ENCODE measurements at regions not wholly inside any gene's neighbourhood (a gene's known extent, or its start where the extent isn't known, plus 50 kb on each side); places are given as distances from the start of the nearest gene placed in this dataset.

GRCh38 chr1:193562121-193562520 is 375.7 kb upstream of the B3GALT2 start:
- no peak for DNase-seq

DNA sequence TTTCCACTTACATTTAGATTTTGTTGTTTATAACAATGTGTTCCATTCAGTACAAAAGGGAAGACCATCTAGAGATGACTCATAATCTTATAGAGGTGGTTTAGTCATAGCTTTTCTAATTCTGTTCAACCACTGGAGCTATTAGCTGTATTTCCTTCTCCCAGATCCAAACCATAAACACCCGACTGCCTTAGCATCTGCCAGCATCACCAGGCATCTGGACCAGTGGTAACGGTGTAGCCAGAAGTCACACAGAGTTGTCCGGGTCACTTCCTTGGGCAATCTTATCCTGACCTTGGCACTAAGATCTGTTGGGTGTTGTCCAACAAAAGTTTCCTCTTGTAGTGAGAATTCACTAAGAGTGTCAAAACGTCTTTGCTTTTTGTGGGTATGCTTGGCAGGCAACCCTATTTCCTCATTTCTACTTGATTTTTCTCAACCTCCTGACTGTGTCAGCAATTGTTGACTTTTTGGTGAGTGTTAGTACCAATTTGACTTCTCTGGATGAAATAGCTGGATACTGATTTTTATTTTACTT is 372.1 kb upstream of the B3GALT2 start:
- DNase-seq, result peak; percentile 10

GRCh38 chr1:193555662-193556441 is 369.4 kb upstream of the B3GALT2 start:
- no peak for DNase-seq

GRCh38 chr1:193553564-193553963 is 367.2 kb upstream of the B3GALT2 start:
- no peak for DNase-seq

DNA sequence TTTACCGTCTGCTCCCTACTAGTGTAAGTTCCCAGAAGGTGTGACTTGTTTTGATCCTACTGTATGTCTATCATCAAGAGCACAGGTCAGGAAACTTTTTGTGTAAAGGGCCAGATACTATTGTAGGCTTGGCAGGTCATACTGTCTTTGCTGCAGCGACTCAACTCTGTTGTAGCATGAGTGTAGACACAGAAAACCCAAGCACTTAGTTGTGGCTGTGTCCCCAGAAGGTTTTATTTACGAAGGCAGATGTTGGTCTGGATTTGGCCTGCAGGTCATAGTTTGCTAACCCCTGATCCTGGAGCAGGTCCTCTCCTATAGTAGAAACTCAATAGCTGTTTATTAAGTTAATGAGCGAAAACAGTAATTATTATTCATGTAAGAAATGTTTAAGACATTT is 365.9 kb upstream of the B3GALT2 start:
- no peak for DNase-seq

- no peak for DNase-seq
Observed at GRCh38 chr1:193549081-193549480, 362.7 kb upstream of the B3GALT2 start.

- no peak for DNase-seq
Observed at GRCh38 chr1:193545171-193545570, 358.8 kb upstream of the B3GALT2 start.

DNA sequence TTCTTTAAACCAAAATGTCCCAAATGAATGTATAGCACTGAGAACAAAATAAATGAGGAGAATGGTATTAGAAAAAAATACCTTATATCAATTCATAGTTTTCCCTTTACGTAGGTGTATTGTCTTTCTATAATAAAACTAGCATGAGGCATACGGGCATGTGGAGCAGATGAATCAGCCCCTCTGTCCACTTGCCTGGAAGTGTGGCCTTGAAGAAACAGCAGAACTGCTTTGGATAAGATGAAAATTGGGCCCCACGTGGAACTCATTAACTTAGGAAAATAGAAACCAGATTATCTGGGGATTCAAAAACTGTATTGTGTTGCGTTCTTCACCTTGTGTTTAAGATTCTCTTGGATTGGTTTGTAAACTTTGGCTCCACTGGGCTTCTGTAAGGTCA is 356.8 kb upstream of the B3GALT2 start:
- DNase-seq, result no peak

DNA sequence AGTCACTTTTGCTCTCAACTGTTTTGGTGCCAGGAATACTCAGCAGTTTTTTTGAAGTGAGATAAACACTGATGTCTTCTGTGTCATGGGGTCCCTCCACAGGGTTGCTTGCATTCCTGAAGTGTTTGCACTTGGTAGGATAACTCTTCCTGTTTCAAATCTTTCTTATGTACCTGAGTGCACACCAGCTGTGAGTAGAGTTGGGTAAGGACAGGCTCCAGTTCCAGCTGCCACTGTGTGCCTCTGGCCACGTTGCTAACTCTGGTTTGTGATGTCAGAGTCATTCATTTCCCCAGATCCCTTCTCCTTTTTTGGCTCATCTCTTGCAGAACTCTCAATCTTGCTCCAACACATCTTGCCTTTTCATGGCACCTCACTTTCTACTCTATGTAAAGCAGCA is 356.3 kb upstream of the B3GALT2 start:
- no peak for DNase-seq

GRCh38 chr1:193540511-193540910 is 354.1 kb upstream of the B3GALT2 start:
- DNase-seq, result no peak

DNA sequence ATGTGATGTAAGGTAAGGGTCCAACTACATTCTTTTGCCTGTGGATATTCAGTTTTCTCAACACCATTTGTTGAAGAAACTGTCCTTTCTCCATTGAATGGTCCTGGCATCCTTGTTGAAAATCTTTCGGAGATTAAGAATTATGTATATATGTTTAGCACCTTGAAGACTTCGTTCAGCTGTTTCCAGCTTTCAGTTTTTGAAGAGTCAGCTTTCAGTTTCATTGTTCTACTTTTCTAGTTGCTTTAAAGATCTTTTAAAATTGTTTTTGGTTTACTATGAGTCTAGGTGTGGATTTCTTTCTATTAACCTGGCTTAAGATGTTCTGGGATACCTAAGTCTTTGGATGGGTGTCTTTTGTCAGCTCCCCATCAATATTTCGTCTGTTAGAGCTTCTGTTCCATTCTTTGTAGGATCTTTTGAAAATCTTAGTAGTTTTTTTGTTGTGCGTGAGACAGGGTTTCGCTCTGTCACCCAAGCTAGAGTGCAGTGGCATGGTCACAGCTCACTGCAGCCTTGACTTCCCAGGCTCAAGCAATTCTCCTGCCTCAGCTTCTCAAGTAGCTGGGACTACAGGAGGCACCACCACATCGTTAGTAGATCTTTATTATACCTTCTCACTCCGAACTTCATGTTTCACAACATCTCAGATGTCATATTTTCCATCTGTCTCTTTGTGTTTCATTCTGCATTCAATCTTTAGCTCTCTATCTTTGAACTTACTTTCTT is 353.5 kb upstream of the B3GALT2 start:
- no peak for DNase-seq

DNA sequence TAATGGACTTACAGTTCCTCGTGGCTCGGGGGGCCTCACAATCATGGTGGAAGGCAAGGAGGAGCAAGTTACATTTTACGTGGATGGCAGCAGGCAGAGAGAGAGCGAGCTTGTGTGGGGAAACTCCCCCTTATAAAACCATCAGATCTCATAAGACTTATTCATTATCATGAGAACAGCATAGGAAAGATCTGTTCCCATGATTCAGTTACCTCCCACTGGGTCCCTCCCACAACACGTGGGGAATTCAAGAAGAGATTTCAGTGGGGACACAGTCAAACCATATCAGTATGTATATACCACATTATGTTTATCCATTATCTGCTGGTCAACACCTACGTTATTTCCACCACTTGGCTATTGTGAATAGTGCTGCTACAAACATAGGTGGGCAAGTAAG is 352.3 kb upstream of the B3GALT2 start:
- no peak for DNase-seq

GRCh38 chr1:193538003-193538354 is 351.6 kb upstream of the B3GALT2 start:
- no peak for DNase-seq

DNA sequence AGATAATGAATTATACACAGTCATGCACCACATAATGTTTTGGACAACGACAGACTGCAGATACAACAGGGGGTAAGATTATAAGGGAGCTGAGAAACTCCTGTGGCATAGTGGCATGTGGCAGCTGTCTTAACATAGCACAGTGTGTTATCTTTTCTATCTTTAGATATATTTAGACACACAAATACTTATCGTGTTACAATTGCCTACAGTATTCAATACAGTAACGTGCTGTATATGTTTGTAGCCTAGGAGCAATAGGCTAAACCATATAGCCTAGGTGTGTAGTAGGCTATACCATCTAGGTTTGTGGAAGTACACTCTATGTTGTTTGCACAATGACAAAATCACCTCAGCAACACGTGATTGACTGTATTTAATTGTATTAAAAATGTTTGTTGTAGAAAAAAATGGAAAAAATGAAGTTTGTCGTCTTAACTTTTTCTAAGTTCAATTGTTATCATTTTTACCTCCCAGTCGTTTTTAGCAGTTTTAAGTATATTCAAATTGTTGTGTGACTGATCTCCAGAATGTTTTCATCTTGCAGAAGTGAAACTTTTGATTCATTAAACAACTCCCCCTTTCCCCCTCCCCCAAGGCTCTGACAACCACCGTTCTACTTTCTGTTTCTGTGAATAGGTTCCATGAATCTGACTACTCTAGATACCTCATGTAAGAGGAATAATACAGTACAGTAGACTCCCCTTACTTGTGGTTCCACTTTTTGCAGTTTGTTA is 351.0 kb upstream of the B3GALT2 start:
- no peak for DNase-seq

DNA sequence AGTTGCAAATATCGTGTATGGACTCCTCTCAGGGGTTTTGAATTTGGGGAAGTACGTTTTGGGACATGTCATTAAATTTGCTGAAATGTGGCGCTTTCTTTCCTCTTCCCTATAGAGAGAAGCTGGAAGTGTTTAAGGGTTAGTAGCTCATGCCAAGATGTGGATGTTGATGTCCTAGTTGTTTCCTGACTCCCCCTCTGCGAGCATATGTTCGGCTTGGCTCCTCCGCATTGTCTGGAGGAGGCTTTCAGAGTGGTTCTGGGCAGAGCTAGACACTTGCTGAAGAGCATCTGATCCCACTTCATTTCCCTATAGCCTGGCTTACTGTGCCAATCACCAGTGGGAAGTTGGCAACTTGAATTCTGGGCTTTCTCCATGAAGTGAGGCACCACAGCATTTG is 347.4 kb upstream of the B3GALT2 start:
- DNase-seq, result no peak

DNA sequence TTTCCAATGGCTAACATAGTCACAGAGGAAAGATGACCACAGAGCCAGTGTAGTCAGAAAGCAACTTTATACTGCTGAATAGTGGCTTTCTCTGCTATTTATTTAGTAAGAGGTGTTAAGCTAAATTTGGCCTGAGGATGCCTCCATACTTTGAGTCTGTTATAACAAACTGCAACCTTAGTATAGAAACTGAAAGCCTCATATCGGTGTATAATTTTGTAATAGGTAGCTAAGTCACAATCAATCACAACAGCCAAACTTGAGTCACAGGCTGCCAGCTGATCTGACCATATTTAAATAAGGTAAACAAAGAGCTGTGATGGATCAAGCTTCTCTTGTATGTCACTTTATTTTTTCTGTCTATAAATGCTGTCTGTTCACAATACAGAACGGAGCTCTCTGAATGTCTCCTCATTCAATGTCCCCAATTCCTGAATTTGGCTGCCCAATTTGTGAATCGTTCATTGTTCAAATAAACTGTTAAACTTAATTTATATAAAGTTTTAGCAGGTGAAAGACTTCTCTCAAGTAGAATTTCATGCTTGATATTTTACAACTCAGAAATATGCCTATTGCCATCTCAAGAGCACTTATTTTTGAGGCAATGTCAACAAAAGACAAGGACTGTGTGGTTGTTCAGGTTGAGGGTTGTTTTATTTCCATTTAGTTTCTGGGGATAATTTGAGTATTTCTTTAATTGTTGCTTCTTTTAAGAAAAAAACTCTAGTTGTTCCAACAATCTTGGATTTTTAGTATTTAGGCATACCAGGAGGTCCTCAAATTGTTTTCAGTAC is 339.7 kb upstream of the B3GALT2 start:
- DNase-seq, result no peak

DNA sequence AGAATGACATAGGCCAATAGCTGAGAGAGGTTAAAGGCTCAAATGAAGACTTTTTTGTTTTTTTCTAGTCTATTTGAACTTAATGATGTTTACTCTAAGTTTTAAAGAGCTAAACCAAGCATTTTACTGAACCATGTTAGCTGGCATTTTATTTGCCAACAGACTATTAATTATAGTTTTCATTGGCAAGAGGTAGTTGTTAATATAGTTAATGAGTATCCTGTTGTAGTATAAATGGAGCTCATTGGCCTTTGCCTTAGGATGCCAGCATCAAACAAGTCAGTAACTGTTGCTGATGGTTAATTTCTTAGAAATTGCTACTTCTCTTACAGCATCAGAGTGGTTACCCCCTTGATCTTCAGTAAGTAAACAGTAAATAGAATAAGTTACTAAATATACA is 339.0 kb upstream of the B3GALT2 start:
- DNase-seq, result no peak

DNA sequence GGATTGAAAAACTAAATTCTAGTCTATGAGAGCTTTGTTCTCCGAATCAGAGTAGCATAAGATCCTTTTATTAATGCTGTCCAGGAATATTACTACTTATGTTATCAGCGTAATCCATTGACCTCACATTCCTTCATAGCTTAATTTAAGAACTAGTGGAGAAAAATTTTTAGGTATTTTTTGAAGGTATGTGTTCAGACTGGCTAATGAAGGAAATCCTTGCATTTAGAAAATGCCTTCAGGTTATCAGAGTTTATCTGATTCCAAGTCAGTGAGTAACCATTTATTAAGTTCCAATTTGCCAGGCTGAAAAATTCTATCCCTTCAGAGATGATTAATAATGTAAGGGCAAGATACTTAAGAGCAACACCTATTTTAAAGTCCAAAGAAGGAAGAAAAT is 338.2 kb upstream of the B3GALT2 start:
- DNase-seq, result no peak

GRCh38 chr1:193524021-193524420 is 337.6 kb upstream of the B3GALT2 start:
- DNase-seq, result no peak

DNA sequence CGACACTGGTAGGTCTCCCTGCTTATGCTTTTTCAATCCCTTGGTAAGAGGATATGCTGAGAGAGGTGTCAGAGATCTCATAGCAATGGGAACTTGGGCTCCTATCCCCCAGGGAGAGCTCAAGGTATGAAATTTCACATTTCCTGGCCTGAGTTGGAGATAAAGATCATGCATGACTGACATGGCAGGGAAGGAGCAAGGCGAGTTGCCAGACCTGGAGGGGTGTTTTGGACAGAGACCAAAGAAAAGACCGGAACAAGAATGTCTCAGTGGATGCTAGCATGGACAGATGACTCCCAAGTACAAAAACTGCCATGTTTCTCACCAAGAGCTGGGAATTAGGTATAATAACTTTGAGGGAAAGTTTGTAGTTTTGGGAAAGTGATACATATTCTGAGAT is 334.1 kb upstream of the B3GALT2 start:
- no peak for DNase-seq

- DNase-seq, result no peak
Observed at GRCh38 chr1:193519922-193520321, 333.5 kb upstream of the B3GALT2 start.

DNA sequence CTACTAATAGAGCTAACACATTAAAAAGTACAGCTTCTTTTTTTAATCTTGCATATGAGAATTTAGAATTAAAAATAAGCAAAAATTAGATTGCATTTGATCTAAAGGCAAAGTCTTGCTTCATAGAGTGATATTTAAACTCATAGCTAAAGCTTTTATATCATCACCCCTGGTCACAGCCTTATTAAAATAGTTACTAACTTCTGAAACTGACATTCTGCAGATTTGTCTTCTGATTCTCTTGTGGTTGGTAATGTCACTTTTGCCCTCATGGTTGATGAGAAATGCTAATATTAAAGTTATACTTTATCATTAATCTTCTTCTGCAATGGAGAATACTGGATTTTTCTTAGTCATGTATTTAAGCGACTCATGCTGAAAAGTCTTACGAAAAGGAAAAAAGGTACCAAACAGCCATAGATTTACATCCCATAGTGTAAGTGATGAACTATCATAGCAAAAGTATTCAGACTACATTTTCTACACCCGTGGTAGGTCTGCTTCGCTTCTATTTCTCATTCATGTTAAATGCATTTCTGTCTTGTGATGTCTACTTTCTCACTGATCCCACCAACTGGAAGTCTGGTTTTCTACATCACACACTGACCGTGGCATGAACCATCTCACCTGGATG is 330.5 kb upstream of the B3GALT2 start:
- no peak for DNase-seq

Measured in hematopoietic multipotent progenitor cell treated with erythropoietin and hydrocortisone succinate and interleukin-3 and kit ligand, for 8 days (in vitro differentiated cells).